GM12878 (cell line): ENCODE measurements at regions not wholly inside any gene's neighbourhood (a gene's known extent, or its start where the extent isn't known, plus 50 kb on each side); places are given as distances from the start of the nearest gene placed in this dataset.

Experiments
- BCL11A ChIP-seq: IDR thresholded peaks from 2 replicates; pipeline ENCODE4 v1.6.1; 2011; ENCODE audit warnings: low read depth, low read length
- DPF2 ChIP-seq: fragments of 450-650 bp; IDR thresholded peaks from 2 replicates; pipeline ENCODE4 v1.6.1; 2017; ENCODE audit warnings: mild to moderate bottlenecking
- EP300 ChIP-seq, 2 experiments: fragments of 150-350 bp in 1 of 2; IDR thresholded peaks; 2 replicates each; pipeline ENCODE4 v1.6.1; 2011 to 2012; ENCODE audit warnings: low read depth in 2 of 2, low read length in 2 of 2, borderline replicate concordance in 1 of 2, improper control_type of control experiment in 1 of 2, inconsistent platforms in 1 of 2; ENCODE audit not compliant: control insufficient read depth in 1 of 2
- POLR2AphosphoS5 ChIP-seq: IDR thresholded peaks from 2 replicates; pipeline ENCODE4 v1.6.1; 2011; ENCODE audit warnings: mild to moderate bottlenecking, low read length, inconsistent platforms
- RFX5 ChIP-seq: IDR thresholded peaks from 2 replicates; pipeline ENCODE4 v1.6.1; 2011; ENCODE audit warnings: low read depth, low read length, improper control_type of control experiment
- SPI1 ChIP-seq: IDR thresholded peaks from 2 replicates; pipeline ENCODE4 v1.6.1; 2011; ENCODE audit warnings: low read depth, mild to moderate bottlenecking, low read length, moderate library complexity, borderline replicate concordance; ENCODE audit not compliant: insufficient read depth
- ZNF274 ChIP-seq: IDR thresholded peaks from one replicate; pipeline ENCODE4 v1.8.0; 2011; ENCODE audit not compliant: insufficient read length, insufficient read depth
- ZZZ3 ChIP-seq: IDR thresholded peaks from 2 replicates; pipeline ENCODE4 v1.6.1; 2011; ENCODE audit warnings: low read depth; ENCODE audit not compliant: control insufficient read depth, insufficient read length
- TF ChIP-seq, protein P1 (sequence below), 3 experiments: IDR thresholded peaks in 2 of 3; conservative IDR thresholded peaks in 1 of 3; 2 replicates each; pipeline ENCODE4 v1.5.1; 2011; ENCODE audit warnings: low read depth in 3 of 3, low read length in 3 of 3, mild to moderate bottlenecking in 3 of 3, control low read depth in 2 of 3, moderate library complexity in 2 of 3, inconsistent platforms in 1 of 3, mixed read lengths in 1 of 3; ENCODE audit not compliant: control insufficient read depth in 2 of 3, insufficient read depth in 1 of 3; ENCODE audit errors: extremely low read depth in 1 of 3
- TF ChIP-seq, protein P2 (sequence below): IDR thresholded peaks from 2 replicates; pipeline ENCODE4 v1.6.1; 2012; ENCODE audit warnings: low read depth, low read length, improper control_type of control experiment

DNA sequence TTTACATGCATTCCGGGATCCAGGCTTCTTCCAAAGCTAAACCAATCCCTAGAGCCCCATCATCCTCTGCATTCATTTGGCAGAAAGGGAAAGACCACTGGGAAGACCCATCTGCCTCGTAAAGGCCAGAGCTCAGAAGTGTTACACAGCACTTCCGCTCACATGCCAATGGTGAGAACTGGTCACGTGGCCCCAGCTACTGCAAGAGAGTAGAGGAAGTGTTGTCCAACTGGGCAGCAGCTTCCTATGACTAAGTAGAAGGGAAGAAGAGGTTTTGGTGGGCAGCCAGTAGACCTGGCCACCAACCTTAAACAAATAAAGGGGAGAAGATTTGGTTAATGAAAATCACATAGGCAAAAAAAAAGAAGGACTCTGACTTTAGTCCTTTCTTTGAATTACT, 74.4 kb upstream of the PPP2R3A start:
- no peak for TF ChIP-seq POLR2AphosphoS5
- TF ChIP-seq, protein P1, sequence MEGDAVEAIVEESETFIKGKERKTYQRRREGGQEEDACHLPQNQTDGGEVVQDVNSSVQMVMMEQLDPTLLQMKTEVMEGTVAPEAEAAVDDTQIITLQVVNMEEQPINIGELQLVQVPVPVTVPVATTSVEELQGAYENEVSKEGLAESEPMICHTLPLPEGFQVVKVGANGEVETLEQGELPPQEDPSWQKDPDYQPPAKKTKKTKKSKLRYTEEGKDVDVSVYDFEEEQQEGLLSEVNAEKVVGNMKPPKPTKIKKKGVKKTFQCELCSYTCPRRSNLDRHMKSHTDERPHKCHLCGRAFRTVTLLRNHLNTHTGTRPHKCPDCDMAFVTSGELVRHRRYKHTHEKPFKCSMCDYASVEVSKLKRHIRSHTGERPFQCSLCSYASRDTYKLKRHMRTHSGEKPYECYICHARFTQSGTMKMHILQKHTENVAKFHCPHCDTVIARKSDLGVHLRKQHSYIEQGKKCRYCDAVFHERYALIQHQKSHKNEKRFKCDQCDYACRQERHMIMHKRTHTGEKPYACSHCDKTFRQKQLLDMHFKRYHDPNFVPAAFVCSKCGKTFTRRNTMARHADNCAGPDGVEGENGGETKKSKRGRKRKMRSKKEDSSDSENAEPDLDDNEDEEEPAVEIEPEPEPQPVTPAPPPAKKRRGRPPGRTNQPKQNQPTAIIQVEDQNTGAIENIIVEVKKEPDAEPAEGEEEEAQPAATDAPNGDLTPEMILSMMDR (IDR thresholded peaks at IDR 0.05 in 2 of 3, conservative IDR thresholded peaks at IDR 0.05 in 1 of 3; ENCODE audit: control insufficient read depth in 2 of 3, extremely low read depth in 1 of 3, insufficient read depth in 1 of 3, low read depth in 3 of 3, low read length in 3 of 3): no peak
- TF ChIP-seq EP300 (IDR thresholded peaks at IDR 0.05; ENCODE audit: borderline replicate concordance in 1 of 2, control insufficient read depth in 1 of 2, low read depth in 2 of 2, low read length in 2 of 2): no peak
- no peak for TF ChIP-seq SPI1
- TF ChIP-seq BCL11A: no peak
- TF ChIP-seq, protein P2, sequence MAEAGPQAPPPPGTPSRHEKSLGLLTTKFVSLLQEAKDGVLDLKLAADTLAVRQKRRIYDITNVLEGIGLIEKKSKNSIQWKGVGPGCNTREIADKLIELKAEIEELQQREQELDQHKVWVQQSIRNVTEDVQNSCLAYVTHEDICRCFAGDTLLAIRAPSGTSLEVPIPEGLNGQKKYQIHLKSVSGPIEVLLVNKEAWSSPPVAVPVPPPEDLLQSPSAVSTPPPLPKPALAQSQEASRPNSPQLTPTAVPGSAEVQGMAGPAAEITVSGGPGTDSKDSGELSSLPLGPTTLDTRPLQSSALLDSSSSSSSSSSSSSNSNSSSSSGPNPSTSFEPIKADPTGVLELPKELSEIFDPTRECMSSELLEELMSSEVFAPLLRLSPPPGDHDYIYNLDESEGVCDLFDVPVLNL: no peak
- TF ChIP-seq DPF2: no peak
- no peak for TF ChIP-seq RFX5
- TF ChIP-seq ZZZ3: no peak
- no peak for TF ChIP-seq ZNF274
